HepG2 (cell line): ENCODE measurements at regions not wholly inside any gene's neighbourhood (a gene's known extent, or its start where the extent isn't known, plus 50 kb on each side); places are given as distances from the start of the nearest gene placed in this dataset.

ENCODE experiments used
- ATAC-seq: fragments of 200-7000 bp; cut with Tn5 transposase; 3 replicates; pipeline ENCODE4 v1.9.1; 2020; ENCODE audit warnings: mild to moderate bottlenecking, moderate library complexity
- BruUV-seq: library from RNA; stranded (reverse); fragments of 400-500 nt; replicated peaks from 2 replicates; lab custom pipeline; 2021; lab: Mats Ljungman, UMichigan
- CTCF ChIA-PET: fragments of 300-600 bp; formaldehyde crosslinking; extraction: SDS; loops from one replicate; lab custom pipeline; 2021; ENCODE audit warnings: low total read pairs, inconsistent platforms, low intra/inter-chr PET ratio; lab: Yijun Ruan, JAX
- POLR2A ChIA-PET: fragments of 350-600 bp; sonication (Branson Sonifier 250); formaldehyde crosslinking; loops from one replicate; lab custom pipeline; 2020; ENCODE audit warnings: antibody characterized with exemption, inconsistent platforms; lab: Yijun Ruan, JAX
- DNase-seq: peaks from one replicate; pipeline ENCODE4 v3.0.0-alpha.2; 2015; ENCODE audit warnings: low spot score
- FAIRE-seq: peaks from 3 replicates; lab custom pipeline; 2011; peaks lifted over from hg19 to GRCh38; lab: Jason Lieb, UNC
- H2AFZ ChIP-seq: one replicate; pipeline ENCODE4 v1.6.1; 2011; ENCODE audit warnings: low read length, inconsistent platforms
- H3K27ac ChIP-seq: fragments of 300-600 bp; 3 replicates; pipeline ENCODE4 v1.8.0; 2011; ENCODE audit warnings: mixed run types, mild to moderate bottlenecking, mixed read lengths, low read length, inconsistent platforms; ENCODE audit not compliant: insufficient read depth; ENCODE audit errors: extremely low read length
- H3K27me3 ChIP-seq, 2 experiments: fragments of 200-600 bp in 1 of 2; 2 replicates in 1 of 2; 3 replicates in 1 of 2; pipeline versions ENCODE4 v1.6.0 to v1.8.0; 2011; ENCODE audit warnings: low read length in 2 of 2, mild to moderate bottlenecking in 2 of 2, moderate library complexity in 2 of 2, inconsistent platforms in 1 of 2; ENCODE audit not compliant: insufficient read depth in 2 of 2, control insufficient read depth in 1 of 2
- H3K36me3 ChIP-seq, 2 experiments: fragments of 200-600 bp in 1 of 2; replicated peaks in 1 of 2; 2 replicates in 1 of 2; 3 replicates in 1 of 2; pipeline versions ENCODE4 v1.5.1 to v1.8.0; 2011; ENCODE audit warnings: low read length in 2 of 2, inconsistent platforms in 1 of 2; ENCODE audit not compliant: insufficient read depth in 2 of 2, control insufficient read depth in 1 of 2
- H3K4me1 ChIP-seq: 2 replicates; pipeline ENCODE4 v1.5.1; 2012; ENCODE audit warnings: low read length, inconsistent platforms; ENCODE audit not compliant: insufficient read depth
- H3K4me2 ChIP-seq: 2 replicates; pipeline ENCODE4 v1.6.0; 2011; ENCODE audit warnings: low read depth, low read length, inconsistent platforms
- H3K4me3 ChIP-seq, 3 experiments: fragments of 200-600 bp in 1 of 3; sonication (generic), shearing (Covaris generic) in 1 of 3; replicated peaks in 1 of 3; 2 replicates each; pipeline ENCODE4 v1.5.1; 2011 to 2016; ENCODE audit warnings: low read length in 3 of 3, inconsistent platforms in 2 of 3, low read depth in 2 of 3, mild to moderate bottlenecking in 2 of 3, control low read depth in 1 of 3, mixed read lengths in 1 of 3; ENCODE audit not compliant: insufficient read depth in 1 of 3
- H3K79me2 ChIP-seq: one replicate; pipeline ENCODE4 v1.6.1; 2011; ENCODE audit warnings: low read length, inconsistent platforms; ENCODE audit not compliant: insufficient read depth
- H3K9ac ChIP-seq: 2 replicates; pipeline ENCODE4 v1.6.0; 2011; ENCODE audit warnings: mild to moderate bottlenecking, low read depth, low read length, inconsistent platforms; ENCODE audit not compliant: insufficient read depth
- H3K9me3 ChIP-seq: 2 replicates; pipeline ENCODE4 v1.5.1; 2012; ENCODE audit warnings: mild to moderate bottlenecking, low read length
- H4K20me1 ChIP-seq: 2 replicates; pipeline ENCODE4 v1.6.0; 2011; ENCODE audit warnings: inconsistent platforms, mild to moderate bottlenecking, low read length, moderate library complexity; ENCODE audit not compliant: insufficient read depth
- ARID2 ChIP-seq: sonication (generic); formaldehyde crosslinking; IDR thresholded peaks from 2 replicates; pipeline ENCODE4 v1.8.1; 2022; ENCODE audit warnings: mild to moderate bottlenecking, missing genetic modification reagents, borderline replicate concordance
- EED ChIP-seq: sonication (generic); formaldehyde crosslinking; IDR thresholded peaks from 2 replicates; pipeline ENCODE4 v1.5.0; 2020; ENCODE audit warnings: mild to moderate bottlenecking, missing genetic modification reagents
- MEIS1 ChIP-seq: sonication (generic); formaldehyde crosslinking; IDR thresholded peaks from 2 replicates; pipeline ENCODE4 v1.9.0; 2021; ENCODE audit warnings: mild to moderate bottlenecking, missing genetic modification reagents, moderate library complexity, borderline replicate concordance
- NFRKB ChIP-seq: fragments of 450-650 bp; IDR thresholded peaks from 2 replicates; pipeline ENCODE4 v1.6.1; 2017
- PHB2 ChIP-seq: fragments of 450-650 bp; IDR thresholded peaks from 2 replicates; pipeline ENCODE4 v1.6.1; 2018; ENCODE audit not compliant: partially characterized antibody
- SRF ChIP-seq: IDR thresholded peaks from 2 replicates; pipeline ENCODE4 v1.6.1; 2011; ENCODE audit warnings: mild to moderate bottlenecking, low read depth, low read length, moderate library complexity
- TCF7L2 ChIP-seq: IDR thresholded peaks from 2 replicates; pipeline ENCODE4 v1.6.1; 2011; ENCODE audit warnings: mild to moderate bottlenecking, low read depth, low read length, moderate library complexity
- ZNF879 ChIP-seq: sonication (generic); formaldehyde crosslinking; IDR thresholded peaks from 2 replicates; pipeline ENCODE4 v1.8.1; 2023; ENCODE audit warnings: missing genetic modification reagents
- WGBS: methylation state at CpG from one replicate; pipeline ENCODE4 v1.1.6; 2017; ENCODE audit warnings: low lambda C conversion rate; 5-methylcytosine and 5-hydroxymethylcytosine counted together
- in situ Hi-C: cut with HindIII; loops from 2 replicates; pipeline ENCODE4 v1.10.0; 2017; ENCODE audit warnings: low pct_unique_long_range_greater_than_20kb; ENCODE audit not compliant: extremely low pct_ligation_motif_present
- intact Hi-C: fragments of 100-400 bp; cut with micrococcal nuclease; formaldehyde crosslinking; loops from one replicate; pipeline ENCODE4 v1.10.0; 2022; ENCODE audit not compliant: unreplicated experiment
- TF ChIP-seq, protein P1 (sequence below): sonication (generic); formaldehyde crosslinking; IDR thresholded peaks from 2 replicates; pipeline ENCODE4 v1.5.1; 2020; ENCODE audit warnings: mild to moderate bottlenecking, missing genetic modification reagents, moderate library complexity
- TF ChIP-seq, protein P2 (sequence below): IDR thresholded peaks from 2 replicates; pipeline ENCODE4 v1.6.1; 2016; ENCODE audit warnings: missing compliant biosample characterization, missing genetic modification reagents, borderline replicate concordance

DNA sequence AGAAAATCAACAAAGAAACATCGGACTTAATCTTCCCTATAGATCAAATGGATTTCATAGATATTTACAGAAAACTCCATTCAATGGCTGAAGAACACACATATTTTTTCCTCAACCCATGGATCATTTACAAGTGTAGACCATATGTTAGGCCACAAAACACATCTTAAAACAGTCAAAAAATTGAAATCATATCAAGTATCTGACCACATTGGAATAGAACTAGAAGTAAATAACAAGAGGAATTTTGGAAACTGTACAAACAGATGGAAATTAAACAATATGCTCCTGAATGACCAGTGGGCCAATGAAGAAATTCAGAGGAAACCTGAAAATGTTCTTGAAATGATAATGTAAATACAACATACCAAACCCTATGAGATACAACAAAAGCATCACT lies 323.1 kb upstream of the GPR149 start:
- intact Hi-C loops = no loop called here
- no TSS peak for BruUV-seq
- no peaks in the 10 kb centered on the region for H3K9me3 ChIP-seq

More for the DNA sequence above, 323.1 kb upstream of the GPR149 start:
- Histone ChIP-seq H2AFZ (no peak overlapping the region), H3K4me2 (no peak overlapping the region), H3K4me3 (no peak overlapping the region), H4K20me1 (no peaks in the 10 kb centered on the region), H3K36me3 (no peaks in the 10 kb centered on the region), H3K9ac (no peak overlapping the region), H3K27me3 (no peaks in the 10 kb centered on the region), H3K4me1 (no peaks in the 10 kb centered on the region), H3K27ac (no peak overlapping the region), H3K79me2 (no peaks in the 10 kb centered on the region)
- CTCF ChIA-PET = no interaction called here
- DNase-seq (no peak), ATAC-seq (no peak), FAIRE-seq (no peak)
- in situ Hi-C loops = loop anchor here (25.0 kb wide), 1 partner anchor 559 kb away; no protein-coding TSS in a partner anchor
- POLR2A ChIA-PET = no interaction called here
- 0% methylated on average over 1 of the region's 1 CpG for WGBS
- no peak for TF ChIP-seq ARID2
- no peak for TF ChIP-seq EED (CRISPR knock-in tag)
- TF ChIP-seq, protein P1, sequence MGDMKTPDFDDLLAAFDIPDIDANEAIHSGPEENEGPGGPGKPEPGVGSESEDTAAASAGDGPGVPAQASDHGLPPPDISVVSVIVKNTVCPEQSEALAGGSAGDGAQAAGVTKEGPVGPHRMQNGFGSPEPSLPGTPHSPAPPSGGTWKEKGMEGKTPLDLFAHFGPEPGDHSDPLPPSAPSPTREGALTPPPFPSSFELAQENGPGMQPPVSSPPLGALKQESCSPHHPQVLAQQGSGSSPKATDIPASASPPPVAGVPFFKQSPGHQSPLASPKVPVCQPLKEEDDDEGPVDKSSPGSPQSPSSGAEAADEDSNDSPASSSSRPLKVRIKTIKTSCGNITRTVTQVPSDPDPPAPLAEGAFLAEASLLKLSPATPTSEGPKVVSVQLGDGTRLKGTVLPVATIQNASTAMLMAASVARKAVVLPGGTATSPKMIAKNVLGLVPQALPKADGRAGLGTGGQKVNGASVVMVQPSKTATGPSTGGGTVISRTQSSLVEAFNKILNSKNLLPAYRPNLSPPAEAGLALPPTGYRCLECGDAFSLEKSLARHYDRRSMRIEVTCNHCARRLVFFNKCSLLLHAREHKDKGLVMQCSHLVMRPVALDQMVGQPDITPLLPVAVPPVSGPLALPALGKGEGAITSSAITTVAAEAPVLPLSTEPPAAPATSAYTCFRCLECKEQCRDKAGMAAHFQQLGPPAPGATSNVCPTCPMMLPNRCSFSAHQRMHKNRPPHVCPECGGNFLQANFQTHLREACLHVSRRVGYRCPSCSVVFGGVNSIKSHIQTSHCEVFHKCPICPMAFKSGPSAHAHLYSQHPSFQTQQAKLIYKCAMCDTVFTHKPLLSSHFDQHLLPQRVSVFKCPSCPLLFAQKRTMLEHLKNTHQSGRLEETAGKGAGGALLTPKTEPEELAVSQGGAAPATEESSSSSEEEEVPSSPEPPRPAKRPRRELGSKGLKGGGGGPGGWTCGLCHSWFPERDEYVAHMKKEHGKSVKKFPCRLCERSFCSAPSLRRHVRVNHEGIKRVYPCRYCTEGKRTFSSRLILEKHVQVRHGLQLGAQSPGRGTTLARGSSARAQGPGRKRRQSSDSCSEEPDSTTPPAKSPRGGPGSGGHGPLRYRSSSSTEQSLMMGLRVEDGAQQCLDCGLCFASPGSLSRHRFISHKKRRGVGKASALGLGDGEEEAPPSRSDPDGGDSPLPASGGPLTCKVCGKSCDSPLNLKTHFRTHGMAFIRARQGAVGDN = no peak
- TF ChIP-seq TCF7L2 = no peak
- TF ChIP-seq, protein P2, sequence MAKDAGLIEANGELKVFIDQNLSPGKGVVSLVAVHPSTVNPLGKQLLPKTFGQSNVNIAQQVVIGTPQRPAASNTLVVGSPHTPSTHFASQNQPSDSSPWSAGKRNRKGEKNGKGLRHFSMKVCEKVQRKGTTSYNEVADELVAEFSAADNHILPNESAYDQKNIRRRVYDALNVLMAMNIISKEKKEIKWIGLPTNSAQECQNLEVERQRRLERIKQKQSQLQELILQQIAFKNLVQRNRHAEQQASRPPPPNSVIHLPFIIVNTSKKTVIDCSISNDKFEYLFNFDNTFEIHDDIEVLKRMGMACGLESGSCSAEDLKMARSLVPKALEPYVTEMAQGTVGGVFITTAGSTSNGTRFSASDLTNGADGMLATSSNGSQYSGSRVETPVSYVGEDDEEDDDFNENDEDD (CRISPR knock-in tag) = no peak
- no peak for TF ChIP-seq MEIS1
- no peak for TF ChIP-seq NFRKB
- no peak for TF ChIP-seq SRF
- no peak for TF ChIP-seq PHB2
- TF ChIP-seq ZNF879 (CRISPR knock-in tag) = no peak
